Thyroid gland (tissue), 4 donors: ENCODE measurements at regions not wholly inside any gene's neighbourhood (a gene's known extent, or its start where the extent isn't known, plus 50 kb on each side); places are given as distances from the start of the nearest gene placed in this dataset.
"Not testable (repeated sequence)": the region's sequence is repeated elsewhere in the genome, so short reads cannot be mapped to it uniquely, and the experiment has no call there.

Experiments used
- DNase-seq, 2 donors: peaks; one replicate each; pipeline ENCODE4 v3.0.0-alpha.2; 2019
- H3K27ac ChIP-seq, 3 donors: fragments of 200-600 bp; sonication (generic); 1 replicate in 2 of 3; 2 replicates in 1 of 3; pipeline ENCODE4 v1.5.1; 2016 to 2019; ENCODE audit warnings: mild to moderate bottlenecking in 1 of 3, moderate library complexity in 1 of 3
- H3K27me3 ChIP-seq: fragments of 200-600 bp; sonication (generic); one replicate; pipeline ENCODE4 v1.5.1; 2019
- H3K36me3 ChIP-seq, 2 donors: fragments of 200-600 bp; sonication (generic); one replicate each; pipeline ENCODE4 v1.5.1; 2016 to 2019
- H3K4me1 ChIP-seq, 2 donors: fragments of 200-600 bp; sonication (generic); one replicate each; pipeline ENCODE4 v1.5.1; 2017 to 2019
- H3K4me3 ChIP-seq, 3 donors: fragments of 200-600 bp; sonication (generic); replicated peaks in 1 of 3; 1 replicate in 2 of 3; 2 replicates in 1 of 3; pipeline ENCODE4 v1.5.1; 2016; ENCODE audit warnings: mild to moderate bottlenecking in 1 of 3
- H3K9me3 ChIP-seq: fragments of 200-600 bp; sonication (generic); one replicate; pipeline ENCODE4 v1.5.1; 2017
- CTCF ChIP-seq, 6 experiments: fragments of 200-600 bp in 3 of 6; fragments of 450-650 bp in 3 of 6; sonication (generic) in 3 of 6; IDR thresholded peaks; one replicate each; pipeline ENCODE4 v1.5.1; 2016 to 2019; ENCODE audit warnings: antibody characterized with exemption in 6 of 6, mild to moderate bottlenecking in 2 of 6, inconsistent platforms in 1 of 6, moderate library complexity in 1 of 6
- POLR2A ChIP-seq, 2 donors: fragments of 450-650 bp; IDR thresholded peaks; one replicate each; pipeline ENCODE4 v1.6.1; 2017; ENCODE audit warnings: antibody characterized with exemption in 2 of 2, mild to moderate bottlenecking in 2 of 2, moderate library complexity in 1 of 2
- whole genome bisulfite sequencing, 2 donors: methylation state at CpG; one replicate each; pipeline ENCODE4 v1.1.5; 2017; 5-methylcytosine and 5-hydroxymethylcytosine counted together
- intact Hi-C: fragments of 100-400 bp; cut with DNase I; formaldehyde crosslinking; loops from one replicate; pipeline ENCODE4 v1.15.1; 2023

- intact Hi-C loops, result no loop called here
- H3K9me3 ChIP-seq, result no peaks in the 10 kb centered on the region
- no peaks in the 10 kb centered on the region for H3K36me3 ChIP-seq
- no peak overlapping the region for H3K27ac ChIP-seq
- WGBS, 2 donors, result 83 to 87% methylated on average over 6 of the region's 6 CpGs
- H3K4me1 ChIP-seq, result no peaks in the 10 kb centered on the region
- no peak for DNase-seq
- no peak for TF ChIP-seq POLR2A (IDR thresholded peaks at IDR 0.05)
- no peak for TF ChIP-seq CTCF (IDR thresholded peaks at IDR 0.05)
- no peak overlapping the region for H3K4me3 ChIP-seq
- no peaks in the 10 kb centered on the region for H3K27me3 ChIP-seq
Observed at GRCh38 chr18:70536370-70537062, 247.7 kb downstream of the SOCS6 start.

GRCh38 chr18:70535041-70535440 is 246.2 kb downstream of the SOCS6 start:
- H3K4me1 ChIP-seq, result no peaks in the 10 kb centered on the region
- no peaks in the 10 kb centered on the region for H3K27me3 ChIP-seq
- no peak overlapping the region for H3K4me3 ChIP-seq
- H3K9me3 ChIP-seq, result no peaks in the 10 kb centered on the region
- no peak for DNase-seq
- TF ChIP-seq CTCF (IDR thresholded peaks at IDR 0.05) (no peak), POLR2A (IDR thresholded peaks at IDR 0.05) (no peak)
- no peak overlapping the region for H3K27ac ChIP-seq
- WGBS, 2 donors, result 39 to 49% methylated on average over 5 of the region's 5 CpGs
- intact Hi-C loops, result no loop called here
- H3K36me3 ChIP-seq, result no peaks in the 10 kb centered on the region

GRCh38 chr18:70525322-70525721 is 236.5 kb downstream of the SOCS6 start:
- H3K36me3 ChIP-seq, DNase-seq, H3K27me3 ChIP-seq, H3K4me1 ChIP-seq, H3K4me3 ChIP-seq, intact Hi-C loops, H3K27ac ChIP-seq, H3K9me3 ChIP-seq: not testable (repeated sequence)
- whole genome bisulfite sequencing, 2 donors, result 87 to 98% methylated on average over 1 of the region's 1 CpG

GRCh38 chr18:70523792-70524182 is 234.9 kb downstream of the SOCS6 start:
- no peak for DNase-seq
- no peaks in the 10 kb centered on the region for H3K36me3 ChIP-seq
- TF ChIP-seq POLR2A (IDR thresholded peaks at IDR 0.05), result no peak
- no peak for TF ChIP-seq CTCF (IDR thresholded peaks at IDR 0.05)
- H3K9me3 ChIP-seq, result no peaks in the 10 kb centered on the region
- H3K4me3 ChIP-seq, result no peak overlapping the region
- no peaks in the 10 kb centered on the region for H3K4me1 ChIP-seq
- WGBS, 2 donors, result 64 to 73% methylated on average over 3 of the region's 3 CpGs
- intact Hi-C loops, result no loop called here
- H3K27me3 ChIP-seq, result no peaks in the 10 kb centered on the region
- H3K27ac ChIP-seq, result no peak overlapping the region

- intact Hi-C loops, result no loop called here
- H3K27ac ChIP-seq, result no peak overlapping the region
- no peaks in the 10 kb centered on the region for H3K27me3 ChIP-seq
- WGBS, 2 donors, result 66 to 67% methylated on average over 7 of the region's 7 CpGs
- no peak overlapping the region for H3K4me3 ChIP-seq
- DNase-seq, result no peak
- H3K9me3 ChIP-seq, result no peaks in the 10 kb centered on the region
- no peaks in the 10 kb centered on the region for H3K36me3 ChIP-seq
- H3K4me1 ChIP-seq, result no peaks in the 10 kb centered on the region
- no peak for TF ChIP-seq CTCF (IDR thresholded peaks at IDR 0.05)
- TF ChIP-seq POLR2A (IDR thresholded peaks at IDR 0.05), result no peak
Observed at GRCh38 chr18:70523035-70523791, 234.4 kb downstream of the SOCS6 start.
